Neural cell (in vitro differentiated cells): ENCODE measurements at regions not wholly inside any gene's neighbourhood (a gene's known extent, or its start where the extent isn't known, plus 50 kb on each side); places are given as distances from the start of the nearest gene placed in this dataset.

Experiments
- H2AFZ ChIP-seq: fragments of 200-600, 300-800 bp; sonication (generic), shearing (Covaris generic); 2 replicates; pipeline ENCODE4 v1.6.0; 2014; ENCODE audit warnings: low read depth, mild to moderate bottlenecking, antibody characterized with exemption, low read length, moderate library complexity
- H3F3A ChIP-seq: fragments of 200-600 bp; shearing (Covaris generic); 2 replicates; pipeline ENCODE4 v1.6.1; 2016; ENCODE audit warnings: mild to moderate bottlenecking, moderate library complexity, mixed read lengths, antibody characterized with exemption, low read length; ENCODE audit not compliant: insufficient read depth, poor library complexity, severe bottlenecking
- H3K27ac ChIP-seq: fragments of 200-600, 300-800 bp; sonication (generic), shearing (Covaris generic); 2 replicates; pipeline ENCODE4 v1.5.1; 2014; ENCODE audit warnings: mild to moderate bottlenecking, low read length, moderate library complexity
- H3K27me3 ChIP-seq: fragments of 300-800, 200-600 bp; sonication (generic), shearing (Covaris generic); 2 replicates; pipeline ENCODE4 v1.6.0; 2014; ENCODE audit warnings: mild to moderate bottlenecking, low read depth, low read length, moderate library complexity; ENCODE audit not compliant: insufficient read depth
- H3K36me3 ChIP-seq: fragments of 300-800, 200-600 bp; sonication (generic), shearing (Covaris generic); 2 replicates; pipeline ENCODE4 v1.5.1; 2014; ENCODE audit warnings: mild to moderate bottlenecking, antibody characterized with exemption, low read length, moderate library complexity; ENCODE audit not compliant: insufficient read depth
- H3K4me2 ChIP-seq: fragments of 300-800, 200-600 bp; sonication (generic), shearing (Covaris generic); 2 replicates; pipeline ENCODE4 v1.6.0; 2014; ENCODE audit warnings: mild to moderate bottlenecking, low read length
- H3K4me3 ChIP-seq: fragments of 300-800, 200-600 bp; sonication (generic), shearing (Covaris generic); 2 replicates; pipeline ENCODE4 v1.5.1; 2014; ENCODE audit warnings: mild to moderate bottlenecking, low read length, moderate library complexity
- H3K79me2 ChIP-seq: fragments of 200-600 bp; shearing (Covaris generic); replicated peaks from 2 replicates; pipeline ENCODE4 v1.6.0; 2014; ENCODE audit warnings: mild to moderate bottlenecking, low read length, moderate library complexity; ENCODE audit not compliant: insufficient read depth
- H3K9ac ChIP-seq: fragments of 300-800, 200-600 bp; sonication (generic), shearing (Covaris generic); 2 replicates; pipeline ENCODE4 v1.6.1; 2016; ENCODE audit warnings: mild to moderate bottlenecking, low read length, mixed read lengths
- H3K9me2 ChIP-seq: fragments of 200-600 bp; shearing (Covaris generic); 2 replicates; pipeline ENCODE4 v1.6.1; 2016; ENCODE audit warnings: mild to moderate bottlenecking, low read length, mixed read lengths; ENCODE audit not compliant: insufficient read depth
- H3K9me3 ChIP-seq: fragments of 200-600, 300-800 bp; sonication (generic), shearing (Covaris generic); 2 replicates; pipeline ENCODE4 v1.6.1; 2016; ENCODE audit warnings: mild to moderate bottlenecking, mixed run types, low read length, moderate library complexity, mixed read lengths
- H4K20me1 ChIP-seq: fragments of 200-600 bp; shearing (Covaris generic); 2 replicates; pipeline ENCODE4 v1.6.1; 2016; ENCODE audit warnings: mild to moderate bottlenecking, mixed run types; ENCODE audit not compliant: insufficient read depth
- CTCF ChIP-seq: fragments of 450-650 bp; IDR thresholded peaks from 2 replicates; pipeline ENCODE4 v1.5.1; 2014; ENCODE audit warnings: antibody characterized with exemption, mild to moderate bottlenecking, moderate library complexity; ENCODE audit not compliant: poor library complexity, severe bottlenecking
- EP300 ChIP-seq: fragments of 450-650 bp; conservative IDR thresholded peaks from 2 replicates; pipeline ENCODE4 v1.6.1; 2014; ENCODE audit warnings: antibody characterized with exemption, mild to moderate bottlenecking, moderate library complexity; ENCODE audit not compliant: poor library complexity, severe bottlenecking
- EZH2 ChIP-seq: fragments of 200-600, 300-800 bp; shearing (Covaris generic), sonication (generic); IDR thresholded peaks from 2 replicates; pipeline ENCODE4 v1.6.1; 2014; ENCODE audit warnings: antibody characterized with exemption, low read length, borderline replicate concordance, mild to moderate bottlenecking; ENCODE audit not compliant: insufficient read depth, poor library complexity, severe bottlenecking
- MXI1 ChIP-seq: fragments of 450-650 bp; conservative IDR thresholded peaks from 2 replicates; pipeline ENCODE4 v1.6.1; 2014; ENCODE audit warnings: antibody characterized with exemption, mild to moderate bottlenecking; ENCODE audit not compliant: poor library complexity, severe bottlenecking
- POLR2AphosphoS5 ChIP-seq: IDR thresholded peaks from 2 replicates; pipeline ENCODE4 v1.6.1; 2012
- RAD21 ChIP-seq: fragments of 450-650 bp; conservative IDR thresholded peaks from 2 replicates; pipeline ENCODE4 v1.6.1; 2014; ENCODE audit warnings: antibody characterized with exemption, mild to moderate bottlenecking, moderate library complexity
- REST ChIP-seq: IDR thresholded peaks from 2 replicates; pipeline ENCODE4 v1.6.1; 2012; ENCODE audit warnings: borderline replicate concordance
- SMC3 ChIP-seq: fragments of 450-650 bp; conservative IDR thresholded peaks from 2 replicates; pipeline ENCODE4 v1.6.1; 2014; ENCODE audit warnings: antibody characterized with exemption, mild to moderate bottlenecking, moderate library complexity; ENCODE audit not compliant: poor library complexity
- TAF1 ChIP-seq: IDR thresholded peaks from 2 replicates; pipeline ENCODE4 v1.6.1; 2012; ENCODE audit warnings: low read depth

GRCh38 chr10:111833251-111833650 lies 350.3 kb downstream of the GPAM start:
- Histone ChIP-seq H3K9ac (no peak overlapping the region), H3K9me3 (no peaks in the 10 kb centered on the region), H3K36me3 (no peaks in the 10 kb centered on the region), H4K20me1 (no peaks in the 10 kb centered on the region), H3K79me2 (no peaks in the 10 kb centered on the region), H3K9me2 (no peaks in the 10 kb centered on the region), H3F3A (no peaks in the 10 kb centered on the region), H3K27ac (no peak overlapping the region), H2AFZ (no peak overlapping the region), H3K4me2 (no peak overlapping the region), H3K27me3 (no peaks in the 10 kb centered on the region), H3K4me3 (no peak overlapping the region)
- TF ChIP-seq CTCF: no peak
- TF ChIP-seq EZH2: no peak
- TF ChIP-seq SMC3: no peak
- TF ChIP-seq RAD21: no peak
- no peak for TF ChIP-seq REST
- no peak for TF ChIP-seq TAF1
- no peak for TF ChIP-seq POLR2AphosphoS5
- no peak for TF ChIP-seq MXI1
- no peak for TF ChIP-seq EP300

GRCh38 chr10:111835574-111835973 lies 348.0 kb downstream of the GPAM start:
- Histone ChIP-seq H3K9ac (no peak overlapping the region), H3K27ac (no peak overlapping the region), H4K20me1 (no peaks in the 10 kb centered on the region), H3K79me2 (no peaks in the 10 kb centered on the region), H3F3A (no peaks in the 10 kb centered on the region), H3K27me3 (no peaks in the 10 kb centered on the region), H3K36me3 (no peaks in the 10 kb centered on the region), H2AFZ (no peak overlapping the region), H3K4me3 (no peak overlapping the region), H3K9me3 (no peaks in the 10 kb centered on the region), H3K4me2 (no peak overlapping the region), H3K9me2 (no peaks in the 10 kb centered on the region)
- TF ChIP-seq POLR2AphosphoS5 (no peak), EZH2 (no peak), SMC3 (no peak), RAD21 (no peak), TAF1 (no peak), REST (no peak), EP300 (no peak), MXI1 (no peak), CTCF (no peak)
